NCI-H146 (cell line): ENCODE measurements at regions not wholly inside any gene's neighbourhood (a gene's known extent, or its start where the extent isn't known, plus 50 kb on each side); places are given as distances from the start of the nearest gene placed in this dataset.
"Not testable (repeated sequence)": the region's sequence is repeated elsewhere in the genome, so short reads cannot be mapped to it uniquely, and the experiment has no call there.

Source experiments
- DNase-seq: peaks from one replicate; lab custom pipeline; 2025; lab: John Stamatoyannopoulos, UW

DNA sequence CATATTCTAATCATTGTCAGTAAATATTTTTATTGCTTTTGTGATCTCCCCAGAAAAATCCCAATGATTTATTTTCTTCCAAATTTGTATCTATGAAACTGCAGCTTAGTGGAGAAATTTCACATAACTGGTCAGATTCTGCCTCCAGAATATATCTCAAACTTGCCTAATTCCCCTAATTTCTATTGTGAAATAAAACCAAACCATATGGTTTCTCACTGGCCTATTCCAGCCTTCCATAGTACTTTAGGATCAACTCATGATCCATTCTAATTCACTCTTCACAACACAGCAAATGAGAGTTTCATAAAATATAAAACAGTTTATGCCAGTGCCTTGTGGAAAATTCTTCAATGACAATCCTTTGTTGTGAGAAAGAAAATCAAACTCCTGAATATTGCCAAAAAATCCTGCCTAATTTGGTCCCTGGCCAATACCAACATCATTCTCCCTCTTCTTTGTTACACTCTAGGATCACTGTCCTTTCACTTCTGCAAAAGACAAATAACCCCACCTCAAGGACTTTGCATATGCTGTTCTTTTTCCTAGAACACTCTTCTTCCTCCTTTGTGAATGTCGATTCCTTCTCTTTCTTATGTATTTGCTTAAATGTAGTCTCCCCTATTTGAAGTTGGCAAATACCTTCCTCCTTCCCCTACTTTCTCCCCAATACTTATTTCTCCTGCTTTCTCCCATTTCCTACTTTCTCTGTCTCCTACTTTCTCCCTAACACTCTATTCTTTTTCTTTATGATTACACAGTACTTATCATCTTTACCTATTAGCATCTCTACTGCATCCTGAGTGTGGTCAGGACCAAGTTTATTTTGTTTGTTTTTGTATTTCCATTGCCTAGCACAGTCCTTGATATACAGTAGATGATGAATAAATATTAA is 587.5 kb downstream of the RFPL4B start:
- DNase-seq = no peak

DNA sequence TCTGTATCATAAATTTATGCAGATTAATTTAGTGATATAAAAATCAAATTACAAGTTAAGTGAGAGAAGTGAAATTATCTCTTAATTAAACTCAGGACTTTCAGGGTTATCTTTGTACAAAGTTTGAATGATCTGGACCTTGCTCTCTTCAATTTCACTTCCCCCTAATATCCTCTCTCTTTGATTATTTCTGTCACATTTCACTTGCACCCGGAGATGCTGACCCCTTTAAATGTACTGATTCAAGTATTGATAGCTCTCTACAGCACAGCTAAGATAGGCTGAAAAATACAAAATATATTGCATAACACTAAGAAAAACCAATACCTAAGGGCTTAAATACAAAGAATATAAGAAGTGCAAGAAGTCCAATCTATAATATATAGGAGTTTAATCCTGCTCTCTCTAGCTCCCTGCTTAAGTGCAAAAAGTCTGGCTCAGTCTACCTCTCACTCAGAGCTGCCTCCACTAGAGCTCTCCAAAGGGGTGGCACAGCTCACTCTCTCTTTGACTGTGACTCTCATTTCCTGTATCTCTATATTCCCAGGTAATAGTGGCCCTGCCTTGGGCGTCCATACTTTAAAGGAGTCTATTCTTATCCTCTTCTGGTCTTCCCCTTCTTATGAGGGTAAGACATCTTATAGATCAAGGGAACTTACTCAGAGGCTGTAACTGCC is 588.4 kb downstream of the RFPL4B start:
- no peak for DNase-seq

DNA sequence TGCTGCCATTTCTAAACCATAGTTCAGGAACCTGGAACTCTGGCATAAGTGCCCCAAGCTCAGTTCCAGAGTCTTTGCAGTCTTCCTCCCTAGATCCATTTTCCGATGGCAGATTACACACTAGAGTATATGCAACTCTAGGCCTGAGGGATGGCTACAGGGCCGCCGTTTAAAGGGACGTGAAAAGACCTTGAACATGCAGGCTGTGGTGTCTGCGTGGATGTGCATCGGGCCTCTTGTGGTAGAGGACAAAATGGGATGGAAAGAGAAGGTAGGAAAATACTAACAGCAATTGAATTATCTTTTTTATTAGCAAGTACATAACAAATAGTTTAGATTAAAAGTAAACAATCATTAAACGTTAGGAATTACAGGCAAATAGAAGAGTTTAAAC is 588.9 kb downstream of the RFPL4B start:
- no peak for DNase-seq

DNA sequence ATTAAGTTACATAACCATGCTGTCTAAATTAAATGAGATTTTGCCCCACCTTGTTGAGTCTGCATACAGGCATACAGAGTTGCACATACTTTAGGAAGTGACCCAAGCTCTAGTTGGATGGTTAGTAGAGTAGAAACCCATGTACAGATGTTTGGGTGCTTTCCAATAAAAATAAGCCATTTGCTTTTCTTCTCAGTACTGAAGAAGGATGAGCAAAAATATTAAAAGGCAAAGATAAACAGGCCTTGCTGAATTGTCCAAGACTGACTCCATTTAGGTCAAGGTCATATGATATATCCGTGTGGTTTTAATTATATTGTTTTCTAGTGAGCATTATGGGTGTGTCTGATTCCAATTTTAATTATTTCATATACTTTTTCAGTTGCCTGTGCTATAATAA is 589.4 kb downstream of the RFPL4B start:
- no peak for DNase-seq

DNA sequence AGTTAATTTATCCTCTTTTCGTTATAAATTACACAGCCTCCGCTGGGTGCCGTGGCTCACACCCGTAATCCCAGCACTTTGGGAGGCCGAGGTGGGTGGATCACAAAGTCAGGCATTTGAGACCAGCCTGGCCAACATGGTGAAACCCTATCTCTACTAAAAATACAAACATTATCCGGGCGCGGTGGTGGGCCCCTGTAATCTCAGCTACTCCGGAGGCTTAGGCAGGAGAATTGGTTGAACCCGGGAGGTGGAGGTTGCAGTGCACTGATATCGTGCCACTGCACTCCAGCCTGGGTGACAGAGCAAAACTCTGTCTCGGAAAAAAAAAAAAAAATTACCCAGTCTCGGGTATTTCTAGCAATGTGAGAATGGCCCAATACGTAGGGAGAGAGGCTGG is 590.6 kb downstream of the RFPL4B start:
- DNase-seq = not testable (repeated sequence)

DNA sequence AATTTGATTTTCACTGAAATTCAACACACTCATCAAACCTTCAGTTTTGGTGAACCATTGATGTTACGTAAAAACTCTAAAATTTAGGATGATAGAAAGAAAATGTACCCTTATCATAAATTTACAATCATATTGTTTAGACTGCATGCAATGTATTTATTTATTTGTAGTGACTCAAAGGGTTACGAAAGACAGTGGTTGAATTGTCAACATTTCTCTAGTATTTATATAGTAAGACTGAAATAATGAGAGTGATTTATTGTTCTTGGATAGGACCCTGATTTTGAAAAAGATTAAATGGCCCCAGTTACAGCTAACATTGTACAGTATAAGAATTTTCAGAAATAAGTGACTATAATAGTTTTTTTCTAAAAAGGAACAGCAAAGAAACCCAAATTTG is 591.5 kb downstream of the RFPL4B start:
- DNase-seq = no peak

DNA sequence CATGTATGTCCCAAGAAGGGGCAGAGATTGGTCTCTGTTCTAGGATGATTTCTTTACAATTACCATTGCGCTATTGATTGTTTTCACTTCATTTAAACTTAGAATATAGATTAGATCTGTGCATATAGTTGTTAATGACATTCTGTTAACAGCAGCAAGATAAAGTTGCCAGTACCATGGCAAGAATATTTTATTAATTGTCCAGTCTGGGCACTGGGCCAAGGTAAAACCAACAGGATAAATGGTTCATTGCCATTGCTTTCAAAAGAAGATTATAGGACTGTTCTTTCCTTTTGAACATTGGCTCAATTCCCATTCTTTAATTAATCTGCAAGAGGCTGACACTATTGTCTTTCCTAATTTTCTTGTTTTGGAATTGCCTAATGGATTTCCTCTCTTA is 592.4 kb downstream of the RFPL4B start:
- peak; percentile 91 for DNase-seq

DNA sequence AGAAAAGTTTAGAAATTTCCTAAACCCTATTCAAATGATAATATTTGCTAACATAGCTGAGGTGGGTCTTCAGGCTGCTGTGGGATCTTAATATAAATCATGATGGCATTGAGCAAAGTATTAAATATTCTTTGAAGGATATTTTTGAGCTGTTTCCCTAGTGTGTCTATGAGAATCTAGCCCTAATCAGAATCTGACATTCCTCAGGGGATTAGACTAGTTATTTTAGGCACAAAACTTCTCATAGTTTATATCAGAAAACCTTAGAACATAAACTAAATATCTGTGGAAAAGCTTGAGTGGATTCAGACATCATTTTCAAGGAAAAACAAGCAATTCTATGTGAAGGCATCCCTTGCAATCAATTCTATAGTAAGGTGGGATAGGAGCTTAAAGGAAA is 594.5 kb downstream of the RFPL4B start:
- no peak for DNase-seq

DNA sequence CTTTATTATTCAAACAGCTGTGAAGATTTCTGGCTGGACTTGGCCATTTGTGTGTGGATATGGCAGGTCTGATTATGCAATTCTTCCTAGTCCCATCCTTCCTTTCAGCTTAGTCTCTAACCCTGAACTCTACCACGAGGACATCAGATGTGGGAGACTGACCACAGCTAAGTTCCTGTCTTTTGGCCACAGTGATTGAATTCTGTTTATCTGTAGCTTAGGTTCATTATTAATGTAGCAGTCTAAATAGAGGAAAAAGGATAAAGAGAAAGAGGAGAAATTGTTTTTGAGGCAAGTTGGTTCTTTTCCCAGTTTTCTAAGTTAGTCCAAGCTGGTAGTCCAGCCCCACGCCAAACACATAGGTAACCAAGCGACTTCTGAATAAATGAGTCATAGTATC is 598.9 kb downstream of the RFPL4B start:
- no peak for DNase-seq

DNA sequence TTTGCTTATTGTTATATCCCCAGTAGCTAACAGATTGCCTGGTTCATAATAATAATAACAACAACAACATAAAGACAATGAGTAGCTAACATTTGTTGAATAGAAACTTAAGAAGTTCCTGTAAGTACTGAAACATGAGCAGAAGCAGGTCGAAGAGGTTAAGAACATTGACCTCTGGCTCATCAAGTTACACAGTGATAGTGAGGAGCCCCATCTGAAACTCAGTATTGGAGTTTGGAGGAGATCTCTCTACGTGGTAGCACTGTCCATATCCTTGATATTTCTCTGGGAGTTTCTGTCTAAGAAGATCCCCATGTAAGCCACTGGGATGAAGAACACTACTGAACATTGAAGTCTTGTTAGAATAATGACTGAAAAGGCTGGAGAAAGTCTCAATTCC is 600.4 kb downstream of the RFPL4B start:
- DNase-seq = no peak

DNA sequence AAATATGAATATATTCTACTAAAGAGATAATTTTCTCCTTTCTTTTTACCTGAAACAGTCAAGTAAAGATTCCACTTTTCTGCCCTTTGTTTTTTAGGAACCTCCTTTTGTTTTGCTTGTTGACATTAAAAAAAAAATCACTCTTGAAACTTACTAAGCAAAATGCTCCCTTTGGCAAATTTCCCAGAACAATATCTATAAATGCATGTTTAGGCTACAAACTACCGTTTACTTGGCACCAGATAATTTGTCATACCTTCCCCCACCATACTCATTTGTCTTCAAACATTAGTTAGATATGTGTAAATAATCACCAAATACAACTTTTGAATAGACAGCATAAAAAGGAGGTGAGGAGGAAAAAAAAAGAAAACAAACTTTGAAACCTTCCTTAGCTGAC is 604.7 kb downstream of the RFPL4B start:
- DNase-seq = peak; percentile 65

DNA sequence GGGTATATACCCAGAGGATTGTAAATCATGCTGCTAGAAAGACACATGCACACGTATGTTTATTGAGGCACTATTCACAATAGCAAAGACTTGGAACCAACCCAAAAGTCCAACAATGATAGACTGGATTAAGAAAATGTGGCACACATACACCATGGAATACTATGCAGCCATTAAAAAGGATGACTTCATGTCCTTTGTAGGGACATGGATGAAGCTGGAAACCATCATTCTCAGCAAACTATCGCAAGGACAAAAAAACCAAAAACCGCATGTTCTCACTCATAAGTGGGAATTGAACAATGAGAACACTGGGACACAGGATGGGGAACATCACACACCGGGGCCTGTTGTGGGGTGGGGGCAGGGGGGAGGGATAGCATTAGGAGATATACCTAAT is 608.6 kb downstream of the RFPL4B start:
- not testable (repeated sequence) for DNase-seq

DNA sequence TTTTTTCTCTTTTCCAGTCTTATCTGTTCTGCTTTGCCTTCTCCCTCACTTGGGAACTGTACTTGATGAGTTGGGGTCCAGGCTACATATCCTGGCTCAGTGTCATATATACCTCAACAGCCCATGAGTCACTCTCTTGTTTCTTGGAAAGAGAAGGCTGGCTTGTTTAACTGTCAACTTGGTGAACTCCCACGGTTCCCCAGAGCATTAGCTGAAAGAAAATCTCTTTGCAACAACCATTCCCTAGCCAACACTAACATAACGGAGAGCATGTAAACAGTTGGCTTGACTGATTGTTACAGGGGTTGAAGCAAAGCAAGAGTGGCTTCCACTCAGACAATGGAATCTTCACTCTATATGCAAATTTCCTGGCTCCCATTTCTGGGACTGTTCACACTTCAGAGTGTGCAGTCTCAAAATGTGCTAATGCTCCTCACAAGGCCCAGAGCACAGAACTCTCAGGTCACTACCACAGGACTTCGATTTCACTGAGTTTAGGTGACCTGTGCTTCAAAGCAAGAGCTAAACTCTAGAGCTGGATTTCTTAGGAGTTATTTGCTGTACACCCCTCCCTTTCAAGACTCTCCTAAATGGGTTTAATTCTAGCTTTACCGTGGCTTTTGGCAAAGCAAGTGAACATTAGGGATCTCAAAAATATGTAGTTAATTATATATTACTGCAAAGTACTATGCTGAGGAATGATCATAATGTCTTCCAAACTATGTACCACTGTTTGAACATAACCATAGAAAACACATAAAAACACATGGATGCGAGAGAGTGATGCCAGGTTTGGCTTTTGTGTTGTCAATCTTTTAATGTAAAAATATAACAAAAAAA is 609.8 kb downstream of the RFPL4B start:
- no peak for DNase-seq

DNA sequence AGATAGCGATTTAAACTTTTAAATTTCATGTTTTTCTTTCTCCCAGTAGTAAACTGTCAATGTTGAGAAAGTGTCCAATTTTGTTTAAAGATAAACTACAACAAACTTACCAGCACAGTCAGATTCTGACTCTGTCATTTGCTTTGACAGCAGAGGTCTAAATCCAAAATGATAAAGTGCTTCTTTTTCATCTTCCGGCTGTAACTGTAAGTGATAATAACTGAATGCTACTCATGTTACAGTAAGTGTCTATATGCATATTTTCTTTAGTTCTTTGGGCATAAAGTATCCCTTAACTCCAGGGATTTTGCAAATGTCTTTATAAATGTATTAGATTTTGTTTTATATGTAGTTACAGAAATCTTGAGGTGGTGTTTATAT is 610.4 kb downstream of the RFPL4B start:
- DNase-seq = no peak

DNA sequence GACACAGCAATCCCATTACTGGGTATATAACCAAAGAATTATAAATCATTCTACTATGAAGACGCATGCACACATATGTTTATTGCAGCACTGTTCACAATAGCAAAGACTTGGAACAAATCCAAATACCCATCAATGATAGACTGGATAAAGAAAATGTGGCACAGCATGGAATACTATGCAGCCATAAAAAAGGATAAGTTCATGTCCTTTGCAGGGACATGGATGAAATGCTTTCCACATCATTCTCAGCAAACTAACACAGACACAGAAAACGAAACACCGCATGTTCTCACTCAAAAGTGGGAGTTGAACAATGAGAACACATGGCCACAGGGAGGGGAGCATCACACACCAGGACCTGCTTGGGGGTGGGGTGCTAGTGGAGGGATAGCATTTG is 613.0 kb downstream of the RFPL4B start:
- DNase-seq = not testable (repeated sequence)

DNA sequence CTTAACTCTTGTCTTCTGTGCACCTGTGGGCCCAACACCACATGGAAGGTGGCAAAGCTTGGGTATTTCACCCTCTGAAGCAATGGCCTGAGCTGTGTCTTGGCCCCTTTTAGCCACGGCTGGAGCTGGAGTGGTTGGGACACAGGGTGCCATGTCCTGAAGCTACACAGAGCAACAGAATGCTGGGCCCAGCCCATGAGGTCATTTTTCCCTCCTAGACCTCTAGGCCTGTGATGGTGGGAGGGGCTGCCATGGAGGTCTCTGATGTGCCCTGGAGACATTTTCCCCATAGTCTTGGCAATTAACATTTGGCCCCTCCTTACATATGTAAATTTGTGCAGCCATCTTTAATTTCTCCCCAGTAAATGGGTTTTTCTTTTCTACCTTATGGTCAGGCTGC is 620.8 kb downstream of the RFPL4B start:
- DNase-seq = no peak

DNA sequence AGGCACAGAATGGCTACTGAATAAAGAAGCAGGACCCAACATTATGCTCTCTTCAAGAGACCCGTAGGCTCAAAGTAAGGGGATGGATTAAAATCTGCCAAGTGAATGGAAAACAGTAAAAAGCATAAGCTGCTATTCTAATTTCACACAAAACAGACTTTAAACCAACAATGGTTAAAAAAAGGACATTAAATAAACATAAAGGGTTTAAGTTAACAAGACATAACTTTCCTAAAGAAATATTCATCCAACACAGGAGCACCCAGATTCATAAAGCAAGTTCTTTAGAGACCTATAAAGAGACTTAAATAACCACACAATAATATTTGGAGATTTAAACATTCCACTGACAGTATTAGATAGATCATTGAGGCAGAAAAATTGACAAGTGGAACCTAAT is 624.5 kb downstream of the RFPL4B start:
- no peak for DNase-seq

DNA sequence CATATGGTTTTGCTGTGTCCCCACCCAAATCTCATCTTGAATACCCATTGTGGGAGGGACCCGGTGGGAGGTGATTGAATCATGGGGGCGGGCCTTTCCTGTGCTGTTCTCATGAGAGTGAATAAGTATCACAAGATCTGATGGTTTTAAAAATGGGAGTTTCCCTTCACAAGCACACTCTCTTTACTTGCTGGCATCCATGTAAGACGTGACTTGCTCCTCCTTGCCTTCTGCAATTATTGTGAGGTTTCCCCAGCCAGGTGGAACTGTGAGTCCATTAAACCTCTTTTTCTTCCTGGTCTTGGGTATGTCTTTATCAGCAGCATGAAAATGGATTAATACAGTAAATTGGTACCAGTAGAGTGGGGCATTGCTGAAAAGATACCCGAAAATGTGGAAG is 627.8 kb downstream of the RFPL4B start:
- not testable (repeated sequence) for DNase-seq

DNA sequence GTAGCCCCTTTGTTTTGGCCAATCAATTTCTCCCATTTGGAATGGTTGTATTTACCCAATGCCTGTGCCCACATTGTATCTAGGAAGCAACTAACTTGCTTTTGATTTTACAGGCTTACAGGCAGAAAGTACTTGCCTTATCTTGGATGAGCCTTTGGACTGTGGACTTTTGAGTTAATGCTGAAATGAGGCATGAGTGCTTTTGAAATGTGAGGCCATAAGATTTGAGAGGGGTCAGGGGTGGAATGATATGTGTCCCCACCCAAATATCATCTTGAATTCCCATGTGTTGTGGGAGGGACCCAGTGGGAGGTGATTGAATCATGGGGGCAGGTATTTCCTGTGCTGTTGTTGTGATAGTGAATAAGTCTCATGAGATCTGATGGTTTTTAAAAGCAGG is 629.4 kb downstream of the RFPL4B start:
- not testable (repeated sequence) for DNase-seq

DNA sequence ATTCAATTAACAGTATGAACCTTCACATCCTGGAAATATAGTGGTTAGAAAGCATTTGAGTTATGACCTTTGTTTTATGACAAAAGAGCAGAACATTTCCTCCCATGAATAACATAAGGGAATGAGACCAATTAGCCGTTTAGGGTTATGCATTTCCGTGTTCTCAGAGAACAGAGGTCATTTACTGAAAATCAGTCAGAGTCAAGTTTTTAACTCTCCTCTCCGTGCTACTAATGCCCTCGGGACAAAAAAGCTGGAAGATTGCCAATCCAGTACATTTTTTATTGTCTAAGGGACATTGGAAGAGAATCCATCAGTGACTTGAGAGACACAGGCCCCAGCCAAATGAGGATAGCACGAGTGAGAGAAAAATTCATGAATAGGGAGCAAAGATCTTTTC is 632.7 kb downstream of the RFPL4B start:
- peak; percentile 79 for DNase-seq

DNA sequence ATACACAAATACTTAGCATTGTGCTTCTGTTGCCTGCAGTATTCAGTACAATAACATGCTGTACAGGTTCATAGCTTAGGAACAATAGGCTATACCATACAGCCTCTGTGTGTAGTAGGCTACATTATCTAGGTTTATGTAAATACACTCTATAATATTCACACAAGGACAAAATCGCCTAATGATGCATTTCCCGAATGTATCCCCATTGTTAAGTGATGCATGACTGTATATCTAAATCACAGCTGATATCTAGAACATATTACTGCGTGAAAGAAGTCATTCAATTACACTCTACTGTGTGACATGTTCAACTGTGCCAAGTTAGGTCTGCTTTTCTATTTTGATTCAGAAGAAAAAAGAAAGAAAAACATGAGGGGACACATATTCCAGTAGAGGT is 633.5 kb downstream of the RFPL4B start:
- no peak for DNase-seq

DNA sequence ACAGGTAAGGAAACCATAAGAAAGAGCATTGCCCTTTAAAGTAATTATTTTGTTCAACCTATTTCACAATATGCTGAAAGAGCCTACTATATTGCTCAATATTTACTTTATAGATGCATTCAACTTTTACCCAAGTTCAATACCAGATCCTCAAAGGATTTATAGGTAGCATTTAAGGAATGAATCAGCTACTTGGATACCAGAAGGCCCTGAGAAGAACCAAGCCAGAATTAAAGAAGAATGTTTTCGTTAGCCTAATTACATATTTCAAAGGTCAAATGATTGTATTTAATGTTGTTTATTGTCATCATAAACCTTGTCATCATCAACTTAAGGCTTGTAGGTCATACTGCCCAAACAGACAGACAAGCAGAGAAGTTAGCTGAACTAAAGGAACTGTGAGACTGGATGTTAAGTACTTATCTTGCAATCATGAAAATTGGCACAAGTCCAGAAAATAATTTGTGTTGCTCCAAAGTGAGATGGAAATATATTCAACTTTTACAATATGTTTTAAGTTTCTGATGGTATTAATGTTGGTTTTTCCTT is 636.7 kb downstream of the RFPL4B start:
- DNase-seq = no peak
